CD4-positive, alpha-beta T cell treated with Interleukin-4 for 1 hour (primary cell): ENCODE measurements at regions not wholly inside any gene's neighbourhood (a gene's known extent, or its start where the extent isn't known, plus 50 kb on each side); places are given as distances from the start of the nearest gene placed in this dataset.

Experiments used
- DNase-seq, 2 donors: peaks; one replicate each; pipeline ENCODE4 v3.0.0-alpha.2; 2020 to 2022

GRCh38 chr4:14865031-14865366 is 137.3 kb upstream of the CPEB2 start:
- no peak for DNase-seq

GRCh38 chr4:14865804-14866203 is 136.5 kb upstream of the CPEB2 start:
- no peak for DNase-seq

- no peak for DNase-seq
Measured at GRCh38 chr4:14867847-14868246, 134.4 kb upstream of the CPEB2 start.

GRCh38 chr4:14868426-14869395 is 133.6 kb upstream of the CPEB2 start:
- DNase-seq = no peak

DNA sequence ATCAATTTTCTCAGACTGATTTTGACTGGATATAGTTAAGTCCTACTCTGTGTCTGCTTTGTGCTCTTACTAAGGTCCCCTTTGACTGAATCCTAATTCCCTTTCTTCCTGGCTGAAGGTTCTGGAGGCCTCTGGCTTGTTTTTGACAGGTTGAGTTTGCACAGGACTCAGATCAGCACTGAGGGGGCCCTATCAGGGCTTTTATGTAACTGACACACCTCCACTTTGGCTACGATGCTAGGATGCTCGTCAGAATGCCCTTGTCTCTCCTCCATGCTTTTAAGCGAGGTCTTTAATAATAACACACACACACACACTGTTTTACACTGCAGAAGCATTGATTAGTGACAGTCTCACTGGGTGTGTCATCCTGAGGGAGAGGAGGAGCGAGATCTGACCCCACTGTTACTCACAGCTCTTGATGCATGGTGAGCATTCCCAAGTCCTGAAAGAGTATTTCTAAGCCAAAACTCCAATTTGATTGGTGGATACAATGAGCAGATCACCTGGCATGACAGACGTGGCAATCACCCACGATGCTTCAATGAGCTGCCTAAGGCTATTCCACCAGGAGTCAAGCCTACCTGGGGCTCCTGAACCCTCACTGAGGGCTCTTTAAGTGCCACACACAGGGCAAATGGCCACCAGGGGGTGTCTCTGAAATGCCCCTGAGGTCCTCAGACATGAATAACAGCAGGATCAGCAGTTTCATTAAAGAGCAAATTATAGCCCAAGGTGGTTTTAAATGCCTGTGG is 130.4 kb upstream of the CPEB2 start:
- DNase-seq = peak; percentile 22

GRCh38 chr4:14874990-14875389 is 127.3 kb upstream of the CPEB2 start:
- no peak for DNase-seq

GRCh38 chr4:14877246-14878225 is 124.7 kb upstream of the CPEB2 start:
- peak; percentile 15 to 43 for DNase-seq

DNA sequence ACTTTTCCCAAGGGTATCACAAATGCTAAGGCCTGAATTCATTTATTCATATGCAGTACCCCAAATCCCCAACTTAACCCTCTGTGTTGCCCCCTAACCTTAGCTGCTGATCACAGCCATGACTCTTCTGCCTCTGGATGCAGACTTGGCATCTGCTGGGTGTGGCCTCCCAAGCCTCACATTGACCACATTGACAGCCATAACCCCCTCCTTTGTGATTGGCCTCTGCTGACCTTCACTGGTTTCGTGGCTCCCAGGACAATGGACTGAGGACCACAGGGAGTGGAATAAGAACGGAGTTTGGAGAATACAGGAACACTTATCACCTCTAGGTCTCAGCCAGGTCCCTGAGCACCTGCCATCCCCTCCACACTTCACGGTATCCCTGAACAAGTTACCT is 123.6 kb upstream of the CPEB2 start:
- DNase-seq = no peak

DNA sequence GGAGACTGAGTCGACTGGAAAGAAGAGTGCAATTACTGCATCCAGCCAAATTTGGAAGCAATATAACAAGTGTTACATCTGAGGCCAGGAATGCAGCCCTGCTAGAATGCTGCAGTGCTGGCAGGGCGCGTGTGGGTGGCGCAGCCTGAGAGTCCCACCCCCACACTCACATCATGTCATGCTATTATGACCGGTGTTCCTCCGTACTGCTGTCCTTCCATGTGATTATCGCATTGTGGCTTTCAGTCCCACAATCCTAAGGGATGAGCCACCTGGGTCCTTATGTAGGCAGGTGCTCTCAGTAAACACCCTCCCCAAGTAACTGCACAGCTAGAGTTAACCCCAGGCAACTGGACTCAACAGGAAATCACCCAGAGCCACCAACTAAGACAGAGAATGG is 122.6 kb upstream of the CPEB2 start:
- no peak for DNase-seq

GRCh38 chr4:14880805-14881204 is 121.5 kb upstream of the CPEB2 start:
- no peak for DNase-seq

DNA sequence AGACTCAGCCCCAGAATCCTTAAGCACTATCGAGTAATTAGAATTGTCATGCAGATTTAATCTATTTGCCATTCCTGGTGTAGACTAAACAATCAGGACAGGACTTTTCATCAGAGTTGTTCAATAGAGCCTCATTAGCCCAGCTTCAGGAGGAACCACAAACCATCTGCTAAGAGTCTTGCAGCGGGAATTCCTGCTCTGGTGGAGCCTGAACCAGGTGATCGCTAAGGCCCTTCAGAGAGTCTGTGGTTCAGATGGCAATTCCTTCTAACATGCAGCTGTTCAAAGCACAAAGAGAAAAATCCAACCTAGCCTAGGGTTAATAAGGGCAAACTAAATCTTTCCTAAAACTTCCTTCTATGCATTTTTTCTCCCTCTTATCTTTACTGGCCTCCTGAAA is 119.1 kb upstream of the CPEB2 start:
- DNase-seq = no peak

- DNase-seq = no peak
Measured at GRCh38 chr4:14883661-14884060, 118.6 kb upstream of the CPEB2 start.

GRCh38 chr4:14887842-14888433 is 114.3 kb upstream of the CPEB2 start:
- no peak for DNase-seq

GRCh38 chr4:14888790-14889572 is 113.3 kb upstream of the CPEB2 start:
- no peak for DNase-seq

- no peak for DNase-seq
Measured at GRCh38 chr4:14892563-14892962, 109.7 kb upstream of the CPEB2 start.

DNA sequence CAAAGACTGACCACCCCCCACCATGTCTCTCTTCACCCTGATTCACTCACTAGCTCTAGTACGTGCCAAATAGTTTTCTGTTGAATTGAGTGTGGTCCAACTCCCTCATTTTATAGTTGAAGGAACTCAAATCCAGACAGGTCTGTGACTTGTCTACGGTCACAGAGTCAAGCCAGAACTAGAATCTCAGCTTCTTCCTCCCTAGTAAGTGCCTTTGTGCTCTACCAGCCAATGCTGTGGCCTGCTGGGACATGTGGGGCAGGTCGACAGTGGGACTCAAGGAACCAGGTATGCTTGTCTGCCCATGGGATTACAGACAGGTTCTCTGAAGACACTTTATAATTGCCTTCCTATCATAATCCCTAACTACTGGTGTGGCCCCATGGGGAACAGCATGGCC is 108.6 kb upstream of the CPEB2 start:
- no peak for DNase-seq

- DNase-seq = no peak
Measured at GRCh38 chr4:14894392-14895292, 107.6 kb upstream of the CPEB2 start.

- no peak for DNase-seq
Measured at GRCh38 chr4:14896656-14897175, 105.6 kb upstream of the CPEB2 start.

DNA sequence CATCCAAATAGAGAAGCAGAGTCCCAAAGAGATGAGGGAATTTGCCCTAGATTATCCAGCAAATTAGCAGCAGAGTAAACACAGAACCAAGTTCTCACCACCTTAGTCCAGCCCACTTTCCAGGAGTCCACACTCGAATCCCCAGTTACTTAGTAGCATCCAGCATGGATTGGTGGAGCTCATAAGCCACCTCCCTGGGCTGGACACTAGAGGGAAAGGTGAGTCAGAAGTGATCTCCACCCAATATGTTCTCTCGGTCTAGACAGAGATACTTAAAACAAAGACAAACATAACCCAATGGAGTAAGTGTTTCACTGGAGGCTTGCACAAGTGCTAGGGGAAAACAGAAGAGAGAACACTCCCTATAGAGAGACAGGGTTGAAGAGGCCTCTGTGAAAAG is 105.1 kb upstream of the CPEB2 start:
- no peak for DNase-seq

- DNase-seq = no peak
Measured at GRCh38 chr4:14898989-14899388, 103.3 kb upstream of the CPEB2 start.
